ENCODE measurements at regions not wholly inside any gene's neighbourhood (a gene's known extent, or its start where the extent isn't known, plus 50 kb on each side); places are given as distances from the start of the nearest gene placed in this dataset.
A peak's percentile ranks its signal among the peaks of the same experiment; 100 is the strongest.

DNA sequence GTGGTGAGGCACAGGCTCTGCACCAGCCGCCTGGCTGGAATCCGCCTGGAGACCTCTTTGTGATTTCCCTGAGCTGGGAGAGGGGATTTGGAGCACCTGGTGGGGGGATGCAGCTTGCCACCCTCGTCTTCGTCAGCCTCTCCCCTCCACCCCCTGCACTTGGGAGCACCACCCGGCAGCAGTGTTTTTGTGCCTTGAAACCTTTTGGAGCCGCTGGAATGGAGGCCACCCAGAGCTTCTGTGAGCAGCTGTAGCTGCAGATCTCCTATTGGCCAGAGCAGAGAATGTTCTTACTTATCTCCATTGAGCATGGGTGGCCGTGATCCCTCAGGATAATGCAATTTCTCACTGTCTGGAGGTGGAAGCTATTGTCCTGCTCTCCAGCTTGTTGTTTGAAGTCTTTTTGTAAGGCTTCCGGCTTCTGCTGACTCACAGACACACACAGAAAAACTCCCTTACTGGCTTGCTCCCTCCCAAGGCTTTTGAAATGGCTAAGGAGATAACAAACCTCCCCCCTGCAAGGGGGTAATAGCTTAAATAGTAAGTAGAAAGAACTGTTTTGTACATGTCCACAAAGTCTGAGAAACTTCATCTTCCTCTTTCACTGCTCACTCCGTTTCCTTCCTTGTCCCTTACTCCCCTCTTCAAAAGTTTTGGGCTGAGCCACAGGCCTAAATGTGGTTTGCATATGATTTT, 271.2 kb downstream of the PRL start:
- Histone ChIP-seq H3K27ac (peak overlapping the region in 9 of 12 donors; percentile 2 to 79 (median 35)), H3K4me3 (no peak overlapping the region), H3K36me3 (peaks cover 0 to 9% (median 0%) of the 10 kb centered on the region in 9 donors), H3K4me1 (peaks cover 0 to 45% (median 28%) of the 10 kb centered on the region in 12 donors), H3K27me3 (no peaks in the 10 kb centered on the region), H3K9me3 (peaks cover 0 to 16% (median 3%) of the 10 kb centered on the region in 12 donors)
- ATAC-seq: peak; percentile 42 to 89 (median 87)
- no peak for TF ChIP-seq POLR2A (IDR thresholded peaks at IDR 0.05)
- TF ChIP-seq, protein P1, sequence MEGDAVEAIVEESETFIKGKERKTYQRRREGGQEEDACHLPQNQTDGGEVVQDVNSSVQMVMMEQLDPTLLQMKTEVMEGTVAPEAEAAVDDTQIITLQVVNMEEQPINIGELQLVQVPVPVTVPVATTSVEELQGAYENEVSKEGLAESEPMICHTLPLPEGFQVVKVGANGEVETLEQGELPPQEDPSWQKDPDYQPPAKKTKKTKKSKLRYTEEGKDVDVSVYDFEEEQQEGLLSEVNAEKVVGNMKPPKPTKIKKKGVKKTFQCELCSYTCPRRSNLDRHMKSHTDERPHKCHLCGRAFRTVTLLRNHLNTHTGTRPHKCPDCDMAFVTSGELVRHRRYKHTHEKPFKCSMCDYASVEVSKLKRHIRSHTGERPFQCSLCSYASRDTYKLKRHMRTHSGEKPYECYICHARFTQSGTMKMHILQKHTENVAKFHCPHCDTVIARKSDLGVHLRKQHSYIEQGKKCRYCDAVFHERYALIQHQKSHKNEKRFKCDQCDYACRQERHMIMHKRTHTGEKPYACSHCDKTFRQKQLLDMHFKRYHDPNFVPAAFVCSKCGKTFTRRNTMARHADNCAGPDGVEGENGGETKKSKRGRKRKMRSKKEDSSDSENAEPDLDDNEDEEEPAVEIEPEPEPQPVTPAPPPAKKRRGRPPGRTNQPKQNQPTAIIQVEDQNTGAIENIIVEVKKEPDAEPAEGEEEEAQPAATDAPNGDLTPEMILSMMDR (IDR thresholded peaks at IDR 0.05): no peak
- intact Hi-C loops (cut with DNase I): loop anchor here in 1 of 10 donors (5.0 kb wide), 1 partner anchor 38 kb away; no protein-coding TSS in a partner anchor
- WGBS, 4 donors: 45 to 57% (median 51%) methylated on average over 8 to 9 of the region's 9 CpGs
- DNase-seq: peak in 1 of 5 donors; percentile 12

GRCh38 chr6:22026164-22026678, 270.6 kb downstream of the PRL start:
- H3K4me1 ChIP-seq: peaks cover 0 to 44% (median 28%) of the 10 kb centered on the region in 12 donors
- ATAC-seq (no peak), DNase-seq (no peak)
- no peaks in the 10 kb centered on the region for H3K27me3 ChIP-seq
- peaks cover 0 to 16% (median 3%) of the 10 kb centered on the region in 12 donors for H3K9me3 ChIP-seq
- intact Hi-C loops (cut with DNase I): loop anchor here in 1 of 10 donors (5.0 kb wide), 1 partner anchor 39 kb away; no protein-coding TSS in a partner anchor
- no peak overlapping the region for H3K4me3 ChIP-seq
- TF ChIP-seq POLR2A (IDR thresholded peaks at IDR 0.05): no peak
- TF ChIP-seq, protein P1 (IDR thresholded peaks at IDR 0.05): no peak
- peaks cover 0 to 9% (median 0%) of the 10 kb centered on the region in 9 donors for H3K36me3 ChIP-seq
- H3K27ac ChIP-seq: peak overlapping the region in 9 of 12 donors; percentile 2 to 79 (median 35)
- 86 to 88% (median 88%) methylated on average over 5 of the region's 5 CpGs for WGBS, 4 donors

- ATAC-seq: no peak
- H3K4me1 ChIP-seq: peaks cover 0 to 48% (median 28%) of the 10 kb centered on the region in 12 donors
- TF ChIP-seq POLR2A (IDR thresholded peaks at IDR 0.05): no peak
- TF ChIP-seq, protein P1 (IDR thresholded peaks at IDR 0.05): no peak
- H3K27ac ChIP-seq: peak overlapping the region in 3 of 12 donors; percentile 10 to 79 (median 15)
- 72 to 83% (median 74%) methylated on average over 8 of the region's 8 CpGs for WGBS, 4 donors
- no peaks in the 10 kb centered on the region for H3K27me3 ChIP-seq
- peaks cover 0 to 6% (median under 1%) of the 10 kb centered on the region in 12 donors for H3K9me3 ChIP-seq
- no peak overlapping the region for H3K4me3 ChIP-seq
- H3K36me3 ChIP-seq: peaks cover 0 to 5% (median 0%) of the 10 kb centered on the region in 9 donors
- DNase-seq: no peak
- intact Hi-C loops (cut with DNase I): loop anchor here in 1 of 10 donors (5.0 kb wide), 1 partner anchor 40 kb away; no protein-coding TSS in a partner anchor
These were observed 269.7 kb downstream of the PRL start for GRCh38 chr6:22027040-22027725.

Data from heart left ventricle (tissue), 16 donors.